ENCODE measurements at regions not wholly inside any gene's neighbourhood (a gene's known extent, or its start where the extent isn't known, plus 50 kb on each side); places are given as distances from the start of the nearest gene placed in this dataset.
"Not testable (repeated sequence)": the region's sequence is repeated elsewhere in the genome, so short reads cannot be mapped to it uniquely, and the experiment has no call there.

- TF ChIP-seq, protein P1, sequence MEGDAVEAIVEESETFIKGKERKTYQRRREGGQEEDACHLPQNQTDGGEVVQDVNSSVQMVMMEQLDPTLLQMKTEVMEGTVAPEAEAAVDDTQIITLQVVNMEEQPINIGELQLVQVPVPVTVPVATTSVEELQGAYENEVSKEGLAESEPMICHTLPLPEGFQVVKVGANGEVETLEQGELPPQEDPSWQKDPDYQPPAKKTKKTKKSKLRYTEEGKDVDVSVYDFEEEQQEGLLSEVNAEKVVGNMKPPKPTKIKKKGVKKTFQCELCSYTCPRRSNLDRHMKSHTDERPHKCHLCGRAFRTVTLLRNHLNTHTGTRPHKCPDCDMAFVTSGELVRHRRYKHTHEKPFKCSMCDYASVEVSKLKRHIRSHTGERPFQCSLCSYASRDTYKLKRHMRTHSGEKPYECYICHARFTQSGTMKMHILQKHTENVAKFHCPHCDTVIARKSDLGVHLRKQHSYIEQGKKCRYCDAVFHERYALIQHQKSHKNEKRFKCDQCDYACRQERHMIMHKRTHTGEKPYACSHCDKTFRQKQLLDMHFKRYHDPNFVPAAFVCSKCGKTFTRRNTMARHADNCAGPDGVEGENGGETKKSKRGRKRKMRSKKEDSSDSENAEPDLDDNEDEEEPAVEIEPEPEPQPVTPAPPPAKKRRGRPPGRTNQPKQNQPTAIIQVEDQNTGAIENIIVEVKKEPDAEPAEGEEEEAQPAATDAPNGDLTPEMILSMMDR (IDR thresholded peaks at IDR 0.05; ENCODE audit: extremely low read depth, insufficient read depth, missing control alignments), result no peak
- DNase-seq (ENCODE audit: low spot score), result no peak
- in situ Hi-C loops (cut with MboI; ENCODE audit: low pct_unique_long_range_greater_than_20kb, low sequenced_read_pairs, unreplicated experiment), result no loop called here
These were observed 1217.4 kb upstream of the FLRT2 start for GRCh38 chr14:84312551-84312950.

DNA sequence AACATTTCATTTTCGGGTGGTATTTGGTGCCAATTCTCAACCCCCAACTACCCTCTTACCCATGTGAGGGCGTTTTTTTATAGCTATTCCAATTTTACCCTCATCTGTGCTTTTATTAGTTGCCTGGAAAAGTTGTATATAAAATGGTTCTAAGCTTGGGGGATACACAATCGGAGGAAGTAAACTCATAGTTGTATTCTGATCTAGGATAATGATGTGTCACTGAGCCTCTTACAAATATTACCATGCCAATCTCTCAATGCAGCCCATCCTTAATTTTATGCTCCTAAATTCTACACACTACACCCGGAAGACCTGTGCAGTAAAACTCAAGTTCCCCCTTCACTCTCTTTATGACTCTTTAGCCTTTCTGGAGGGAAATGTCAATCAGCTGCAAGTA is 1206.5 kb upstream of the FLRT2 start:
- TF ChIP-seq, protein P1 (IDR thresholded peaks at IDR 0.05; ENCODE audit: extremely low read depth, insufficient read depth, missing control alignments), result no peak
- in situ Hi-C loops (cut with MboI; ENCODE audit: low pct_unique_long_range_greater_than_20kb, low sequenced_read_pairs, unreplicated experiment), result no loop called here

GRCh38 chr14:84323978-84324377 is 1206.0 kb upstream of the FLRT2 start:
- in situ Hi-C loops (cut with MboI; ENCODE audit: low pct_unique_long_range_greater_than_20kb, low sequenced_read_pairs, unreplicated experiment), result no loop called here
- no peak for DNase-seq (ENCODE audit: low spot score)
- TF ChIP-seq, protein P1 (IDR thresholded peaks at IDR 0.05; ENCODE audit: extremely low read depth, insufficient read depth, missing control alignments), result no peak

More for the DNA sequence above, 1206.5 kb upstream of the FLRT2 start:
- no peak for DNase-seq (ENCODE audit: low spot score)

GRCh38 chr14:84336433-84336832 is 1193.5 kb upstream of the FLRT2 start:
- DNase-seq (ENCODE audit: low spot score), result no peak
- TF ChIP-seq, protein P1 (IDR thresholded peaks at IDR 0.05; ENCODE audit: extremely low read depth, insufficient read depth, missing control alignments), result no peak
- in situ Hi-C loops (cut with MboI; ENCODE audit: low pct_unique_long_range_greater_than_20kb, low sequenced_read_pairs, unreplicated experiment), result no loop called here

- no peak for DNase-seq (ENCODE audit: low spot score)
- in situ Hi-C loops (cut with MboI; ENCODE audit: low pct_unique_long_range_greater_than_20kb, low sequenced_read_pairs, unreplicated experiment), result no loop called here
- TF ChIP-seq, protein P1 (IDR thresholded peaks at IDR 0.05; ENCODE audit: extremely low read depth, insufficient read depth, missing control alignments), result no peak
These were observed 1189.0 kb upstream of the FLRT2 start for GRCh38 chr14:84340938-84341337.

GRCh38 chr14:84341867-84342266 is 1188.1 kb upstream of the FLRT2 start:
- in situ Hi-C loops (cut with MboI; ENCODE audit: low pct_unique_long_range_greater_than_20kb, low sequenced_read_pairs, unreplicated experiment); DNase-seq (ENCODE audit: low spot score): not testable (repeated sequence)

DNA sequence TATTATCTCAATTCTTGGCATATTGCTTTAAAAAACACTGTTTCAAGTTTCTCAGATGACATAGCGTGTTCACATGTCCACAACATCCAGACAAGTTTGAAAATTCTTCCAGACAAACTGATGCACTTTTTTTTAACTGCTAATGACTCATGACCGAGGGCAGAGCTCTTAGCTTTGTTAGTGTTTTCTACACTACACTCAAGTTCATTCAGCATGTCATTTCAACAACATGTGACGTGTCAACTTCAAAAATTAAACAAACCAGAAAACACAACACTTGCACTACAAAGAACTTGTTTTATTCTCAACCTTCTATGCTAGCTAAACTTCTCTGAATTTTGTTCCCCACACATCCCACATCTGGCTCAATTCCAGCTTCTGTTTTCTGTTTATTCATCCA is 1186.3 kb upstream of the FLRT2 start:
- in situ Hi-C loops (cut with MboI; ENCODE audit: low pct_unique_long_range_greater_than_20kb, low sequenced_read_pairs, unreplicated experiment), result no loop called here
- DNase-seq (ENCODE audit: low spot score), result no peak
- TF ChIP-seq, protein P1 (IDR thresholded peaks at IDR 0.05; ENCODE audit: extremely low read depth, insufficient read depth, missing control alignments), result no peak
